SK-N-MC (cell line): ENCODE measurements at regions not wholly inside any gene's neighbourhood (a gene's known extent, or its start where the extent isn't known, plus 50 kb on each side); places are given as distances from the start of the nearest gene placed in this dataset.

ENCODE experiments used
- EZH2 ChIP-seq: fragments of 200-600 bp; sonication (generic); IDR thresholded peaks from one replicate; pipeline ENCODE4 v1.6.1; 2017; ENCODE audit warnings: antibody characterized with exemption
- POLR2AphosphoS5 ChIP-seq: IDR thresholded peaks from 2 replicates; pipeline ENCODE4 v1.6.1; 2012; ENCODE audit warnings: mild to moderate bottlenecking, low read depth, low read length, borderline replicate concordance

DNA sequence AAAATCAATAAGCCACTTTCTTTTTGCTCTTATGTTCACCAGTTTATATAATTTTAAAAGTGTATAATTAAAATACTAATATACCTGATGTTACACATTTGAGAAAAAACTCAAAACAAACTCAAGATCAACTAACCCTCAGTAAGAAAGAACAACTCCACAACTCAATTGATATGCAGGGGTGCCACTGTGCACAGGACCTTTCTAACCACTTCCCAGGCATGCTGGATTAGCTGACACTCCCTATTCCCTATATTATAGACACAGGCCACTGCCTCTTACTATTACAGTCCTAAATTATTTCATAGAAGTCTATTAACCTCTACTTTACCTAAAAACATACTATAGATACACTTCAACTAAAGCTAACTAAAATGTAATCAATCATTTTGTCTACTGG is 191.7 kb upstream of the KRR1 start:
- TF ChIP-seq EZH2 (no peak), POLR2AphosphoS5 (no peak)
